ENCODE measurements at regions not wholly inside any gene's neighbourhood (a gene's known extent, or its start where the extent isn't known, plus 50 kb on each side); places are given as distances from the start of the nearest gene placed in this dataset.

DNA sequence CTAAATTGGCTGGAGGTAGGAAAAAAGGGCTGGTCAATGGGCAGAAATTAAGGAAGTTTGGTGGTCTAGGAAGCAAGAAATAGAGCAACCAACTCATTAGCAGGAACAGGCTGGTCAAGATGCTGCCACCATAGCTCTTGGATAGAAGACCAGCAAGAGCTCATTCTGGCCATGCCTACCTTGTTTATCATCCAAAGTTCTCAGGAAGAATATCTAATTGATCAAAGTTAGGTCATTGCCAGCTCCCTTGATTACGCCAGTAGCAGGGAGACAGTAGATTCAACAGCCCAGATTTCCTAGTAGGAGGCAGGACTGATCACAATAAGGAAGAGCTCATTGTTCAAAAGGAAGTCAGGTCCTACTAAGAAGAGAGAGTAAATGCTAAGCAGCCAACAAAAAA lies 370.2 kb downstream of the GPATCH2 start:
- intact Hi-C loops (cut with DNase I; ENCODE audit: low total_unique reads) (no loop called here), in situ Hi-C loops (cut with MboI; ENCODE audit: low sequenced_read_pairs in 4 of 4) (no loop called here)
- Histone ChIP-seq H3K9me3 (no peaks in the 10 kb centered on the region), H3K27me3 (no peaks in the 10 kb centered on the region), H3K4me1 (no peaks in the 10 kb centered on the region), H3K4me3 (no peak overlapping the region), H3K27ac (no peak overlapping the region), H3K36me3 (no peaks in the 10 kb centered on the region)
- no peak for TF ChIP-seq CTCF (IDR thresholded peaks at IDR 0.05 in 4 of 5, conservative IDR thresholded peaks at IDR 0.05 in 1 of 5)
- no peak for TF ChIP-seq POLR2A (IDR thresholded peaks at IDR 0.05)
- DNase-seq (no peak), ATAC-seq (no peak)

DNA sequence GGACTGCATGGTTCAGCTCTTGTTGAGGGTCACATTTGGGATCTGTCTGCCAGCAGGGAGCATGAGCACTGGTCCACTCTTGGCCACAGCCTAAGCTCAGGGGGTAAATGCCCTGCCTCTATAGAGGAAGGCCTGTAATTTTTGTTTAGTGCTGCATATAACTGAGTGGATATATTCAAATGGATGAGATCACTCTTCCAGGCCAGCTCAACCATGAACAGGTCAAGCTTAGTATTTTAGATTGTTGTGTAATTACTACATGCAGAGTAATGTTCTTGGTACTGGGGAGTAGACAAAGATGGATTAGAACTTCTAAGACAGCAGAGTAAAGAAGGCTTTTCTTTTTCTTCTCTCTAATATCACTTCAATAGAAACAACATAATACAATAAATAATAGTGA lies 376.9 kb downstream of the GPATCH2 start:
- H3K4me3 ChIP-seq: no peak overlapping the region
- no peaks in the 10 kb centered on the region for H3K9me3 ChIP-seq
- intact Hi-C loops (cut with DNase I; ENCODE audit: low total_unique reads) (no loop called here), in situ Hi-C loops (cut with MboI; ENCODE audit: low sequenced_read_pairs in 4 of 4) (no loop called here)
- DNase-seq: no peak
- no peaks in the 10 kb centered on the region for H3K36me3 ChIP-seq
- H3K4me1 ChIP-seq: no peaks in the 10 kb centered on the region
- no peak for ATAC-seq
- H3K27me3 ChIP-seq: no peaks in the 10 kb centered on the region
- TF ChIP-seq CTCF (IDR thresholded peaks at IDR 0.05 in 4 of 5, conservative IDR thresholded peaks at IDR 0.05 in 1 of 5) (no peak), POLR2A (IDR thresholded peaks at IDR 0.05) (no peak)
- no peak overlapping the region for H3K27ac ChIP-seq

GRCh38 chr1:217253351-217253750 lies 377.5 kb downstream of the GPATCH2 start:
- TF ChIP-seq POLR2A (IDR thresholded peaks at IDR 0.05): no peak
- TF ChIP-seq CTCF (IDR thresholded peaks at IDR 0.05 in 4 of 5, conservative IDR thresholded peaks at IDR 0.05 in 1 of 5): no peak
- in situ Hi-C loops (cut with MboI; ENCODE audit: low sequenced_read_pairs in 4 of 4) (no loop called here), intact Hi-C loops (cut with DNase I; ENCODE audit: low total_unique reads) (no loop called here)
- no peaks in the 10 kb centered on the region for H3K4me1 ChIP-seq
- no peaks in the 10 kb centered on the region for H3K9me3 ChIP-seq
- H3K27me3 ChIP-seq: no peaks in the 10 kb centered on the region
- no peak for DNase-seq
- H3K36me3 ChIP-seq: no peaks in the 10 kb centered on the region
- H3K27ac ChIP-seq: no peak overlapping the region
- H3K4me3 ChIP-seq: no peak overlapping the region
- ATAC-seq: no peak

DNA sequence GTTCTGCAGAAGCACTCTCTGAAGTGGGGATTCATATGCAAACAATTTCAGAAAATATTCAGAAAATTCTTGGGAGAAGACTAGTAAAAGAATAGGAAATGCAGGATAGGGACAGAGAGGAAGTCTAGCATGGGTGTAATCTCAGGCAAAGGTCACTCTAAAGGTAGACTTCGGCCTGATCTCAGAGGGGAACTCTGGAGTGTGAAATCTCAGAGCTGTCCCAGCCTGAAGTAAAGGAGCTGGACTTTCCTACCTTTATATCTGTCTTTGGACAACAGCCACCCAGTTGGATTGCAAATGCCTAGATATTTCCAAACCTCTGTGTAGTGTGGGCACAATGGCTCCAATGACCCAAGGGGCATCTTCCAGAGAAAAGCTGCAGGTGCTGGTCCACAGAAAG lies 379.8 kb downstream of the GPATCH2 start:
- Histone ChIP-seq H3K9me3 (no peaks in the 10 kb centered on the region), H3K4me3 (no peak overlapping the region), H3K27ac (no peak overlapping the region), H3K4me1 (no peaks in the 10 kb centered on the region), H3K27me3 (no peaks in the 10 kb centered on the region), H3K36me3 (no peaks in the 10 kb centered on the region)
- in situ Hi-C loops (cut with MboI; ENCODE audit: low sequenced_read_pairs in 4 of 4) (no loop called here), intact Hi-C loops (cut with DNase I; ENCODE audit: low total_unique reads) (no loop called here)
- TF ChIP-seq POLR2A (IDR thresholded peaks at IDR 0.05) (no peak), CTCF (IDR thresholded peaks at IDR 0.05 in 4 of 5, conservative IDR thresholded peaks at IDR 0.05 in 1 of 5) (no peak)
- DNase-seq (no peak), ATAC-seq (no peak)

DNA sequence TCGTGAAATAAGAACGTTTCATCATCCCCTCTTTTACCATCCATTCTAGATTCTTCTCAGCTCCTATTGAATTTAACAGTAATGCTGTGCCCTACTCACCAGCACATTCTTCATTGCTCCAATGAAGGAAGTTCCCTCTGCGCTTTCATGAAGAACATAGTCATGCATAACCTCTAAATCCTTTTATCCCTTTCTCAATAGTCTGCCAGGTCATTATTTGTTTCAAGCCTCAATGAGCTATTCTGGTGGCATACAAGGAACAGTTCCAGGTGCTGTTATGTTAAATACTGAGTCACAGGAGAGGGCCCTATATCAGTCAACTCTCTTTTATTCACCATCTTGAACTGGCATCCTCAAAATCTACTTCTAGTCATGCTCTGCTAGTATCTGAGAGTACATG lies 381.0 kb downstream of the GPATCH2 start:
- intact Hi-C loops (cut with DNase I; ENCODE audit: low total_unique reads): no loop called here
- Histone ChIP-seq H3K4me1 (no peaks in the 10 kb centered on the region), H3K27ac (no peak overlapping the region), H3K4me3 (no peak overlapping the region), H3K27me3 (no peaks in the 10 kb centered on the region), H3K9me3 (no peaks in the 10 kb centered on the region), H3K36me3 (no peaks in the 10 kb centered on the region)
- in situ Hi-C loops (cut with MboI; ENCODE audit: low sequenced_read_pairs in 4 of 4): no loop called here
- ATAC-seq: no peak
- no peak for TF ChIP-seq CTCF (IDR thresholded peaks at IDR 0.05 in 4 of 5, conservative IDR thresholded peaks at IDR 0.05 in 1 of 5)
- no peak for TF ChIP-seq POLR2A (IDR thresholded peaks at IDR 0.05)
- no peak for DNase-seq
